Endodermal cell (in vitro differentiated cells): ENCODE measurements at regions not wholly inside any gene's neighbourhood (a gene's known extent, or its start where the extent isn't known, plus 50 kb on each side); places are given as distances from the start of the nearest gene placed in this dataset.

Source experiments
- DNase-seq: peaks from one replicate; pipeline ENCODE4 v3.0.0-alpha.2; 2017
- H3K27ac ChIP-seq: 2 replicates; pipeline ENCODE4 v1.5.1; 2013; ENCODE audit warnings: mild to moderate bottlenecking, low read depth, low read length, moderate library complexity
- H3K27me3 ChIP-seq: 2 replicates; pipeline ENCODE4 v1.6.1; 2013; ENCODE audit warnings: mild to moderate bottlenecking, low read length, moderate library complexity; ENCODE audit not compliant: insufficient read depth, control insufficient read depth, poor library complexity, severe bottlenecking
- H3K36me3 ChIP-seq: 2 replicates; pipeline ENCODE4 v1.7.0; 2013; ENCODE audit warnings: mild to moderate bottlenecking, low read length, moderate library complexity; ENCODE audit not compliant: control insufficient read depth, insufficient read depth
- H3K4me1 ChIP-seq: one replicate; pipeline ENCODE4 v1.7.0; 2013; ENCODE audit warnings: low read length; ENCODE audit not compliant: control insufficient read depth, insufficient read depth
- H3K4me3 ChIP-seq: 2 replicates; pipeline ENCODE4 v1.5.1; 2013; ENCODE audit warnings: mild to moderate bottlenecking, low read length, moderate library complexity
- H3K9ac ChIP-seq: 2 replicates; pipeline ENCODE4 v1.6.1; 2013; ENCODE audit warnings: mild to moderate bottlenecking, low read length, moderate library complexity; ENCODE audit not compliant: poor library complexity, severe bottlenecking; ENCODE audit errors: extremely low read depth
- H3K9me3 ChIP-seq: 2 replicates; pipeline ENCODE4 v1.6.1; 2013; ENCODE audit warnings: mild to moderate bottlenecking, low read length, moderate library complexity; ENCODE audit not compliant: control insufficient read depth
- H3K27ac Mint-ChIP-seq: 2 replicates; pipeline ENCODE4 v1.8.0; 2020; ENCODE audit warnings: mixed read lengths
- H3K27me3 Mint-ChIP-seq: 2 replicates; pipeline ENCODE4 v1.8.0; 2021; ENCODE audit warnings: mild to moderate bottlenecking, mixed read lengths; ENCODE audit not compliant: insufficient read depth
- H3K36me3 Mint-ChIP-seq: 2 replicates; pipeline ENCODE4 v1.8.0; 2020; ENCODE audit warnings: low read depth, mixed read lengths
- H3K4me1 Mint-ChIP-seq: 2 replicates; pipeline ENCODE4 v1.8.0; 2020; ENCODE audit warnings: mixed read lengths
- H3K4me3 Mint-ChIP-seq: 2 replicates; pipeline ENCODE4 v1.8.0; 2020; ENCODE audit warnings: mild to moderate bottlenecking, moderate library complexity, mixed read lengths
- H3K9me3 Mint-ChIP-seq: 2 replicates; pipeline ENCODE4 v1.8.0; 2020; ENCODE audit warnings: mild to moderate bottlenecking, mixed read lengths
- WGBS, 2 experiments: methylation state at CpG; one replicate each; pipeline versions ENCODE4 v1.1.5 to v1.1.7; 2013; ENCODE audit warnings: missing lambda C conversion rate in 2 of 2, mixed read lengths in 1 of 2; ENCODE audit not compliant: insufficient coverage in 1 of 2, insufficient read length in 1 of 2; 5-methylcytosine and 5-hydroxymethylcytosine counted together
- TF ChIP-seq, protein P1 (sequence below): fragments of 200-600 bp; sonication (generic); conservative IDR thresholded peaks from 2 replicates; pipeline ENCODE4 v1.5.0; 2021; ENCODE audit warnings: antibody characterized with exemption, mild to moderate bottlenecking

DNA sequence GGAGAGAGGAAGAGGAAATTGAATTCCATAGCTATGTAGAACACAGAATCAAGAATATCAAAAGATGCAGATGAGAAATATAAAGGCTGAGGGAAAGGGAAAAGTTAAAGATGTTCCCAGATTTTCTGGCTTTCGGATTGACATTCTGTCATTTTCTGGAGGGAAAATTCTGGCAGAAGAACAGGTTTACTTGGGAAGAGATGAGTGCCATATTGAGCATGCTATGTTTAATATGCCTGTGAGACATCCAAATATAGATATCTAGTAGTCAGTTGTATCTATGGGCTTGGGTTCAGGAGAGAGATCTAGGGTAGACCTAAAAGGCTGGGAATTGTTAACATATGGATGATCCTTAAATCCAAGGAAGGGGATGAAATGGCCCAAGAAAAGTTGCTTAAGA lies 181.9 kb upstream of the ARG1 start:
- H3K4me1 Mint-ChIP-seq = peaks cover 11% of the 10 kb centered on the region
- Histone ChIP-seq H3K27ac (no peak overlapping the region), H3K9ac (no peak overlapping the region), H3K27me3 (no peaks in the 10 kb centered on the region), H3K4me3 (no peak overlapping the region), H3K9me3 (peaks cover 7% of the 10 kb centered on the region), H3K4me1 (peaks cover 4% of the 10 kb centered on the region), H3K36me3 (no peaks in the 10 kb centered on the region)
- TF ChIP-seq, protein P1, sequence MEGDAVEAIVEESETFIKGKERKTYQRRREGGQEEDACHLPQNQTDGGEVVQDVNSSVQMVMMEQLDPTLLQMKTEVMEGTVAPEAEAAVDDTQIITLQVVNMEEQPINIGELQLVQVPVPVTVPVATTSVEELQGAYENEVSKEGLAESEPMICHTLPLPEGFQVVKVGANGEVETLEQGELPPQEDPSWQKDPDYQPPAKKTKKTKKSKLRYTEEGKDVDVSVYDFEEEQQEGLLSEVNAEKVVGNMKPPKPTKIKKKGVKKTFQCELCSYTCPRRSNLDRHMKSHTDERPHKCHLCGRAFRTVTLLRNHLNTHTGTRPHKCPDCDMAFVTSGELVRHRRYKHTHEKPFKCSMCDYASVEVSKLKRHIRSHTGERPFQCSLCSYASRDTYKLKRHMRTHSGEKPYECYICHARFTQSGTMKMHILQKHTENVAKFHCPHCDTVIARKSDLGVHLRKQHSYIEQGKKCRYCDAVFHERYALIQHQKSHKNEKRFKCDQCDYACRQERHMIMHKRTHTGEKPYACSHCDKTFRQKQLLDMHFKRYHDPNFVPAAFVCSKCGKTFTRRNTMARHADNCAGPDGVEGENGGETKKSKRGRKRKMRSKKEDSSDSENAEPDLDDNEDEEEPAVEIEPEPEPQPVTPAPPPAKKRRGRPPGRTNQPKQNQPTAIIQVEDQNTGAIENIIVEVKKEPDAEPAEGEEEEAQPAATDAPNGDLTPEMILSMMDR = no peak
- H3K36me3 Mint-ChIP-seq = peaks cover under 1% of the 10 kb centered on the region
- H3K4me3 Mint-ChIP-seq = no peak overlapping the region
- 86 to 89% methylated on average over 1 of the region's 1 CpG for WGBS, 2 experiments
- H3K27me3 Mint-ChIP-seq = no peaks in the 10 kb centered on the region
- DNase-seq = no peak
- H3K9me3 Mint-ChIP-seq = peaks cover 8% of the 10 kb centered on the region
- H3K27ac Mint-ChIP-seq = no peak overlapping the region

DNA sequence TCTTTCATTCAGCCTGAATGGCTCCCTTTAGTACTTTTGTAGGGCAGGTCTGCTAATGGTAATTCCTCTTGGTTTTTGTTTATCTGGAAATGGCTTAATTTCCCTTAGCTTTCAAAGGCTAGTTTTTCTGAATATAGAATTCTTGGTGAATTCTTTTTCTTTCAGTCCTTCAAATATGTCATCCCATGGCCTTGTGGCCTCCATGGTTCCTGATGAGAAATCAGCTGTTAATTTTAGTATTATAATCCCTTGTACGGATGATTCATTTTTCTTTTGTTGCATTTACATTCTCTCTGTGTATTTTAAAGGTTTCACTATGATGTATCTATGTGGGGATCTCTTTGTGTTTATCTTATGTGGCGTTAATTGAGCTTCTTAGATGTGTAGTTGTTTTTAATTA lies 179.6 kb upstream of the ARG1 start:
- H3K27ac Mint-ChIP-seq = no peak overlapping the region
- no peak overlapping the region for H3K4me3 ChIP-seq
- no peaks in the 10 kb centered on the region for H3K36me3 Mint-ChIP-seq
- H3K4me1 ChIP-seq = no peaks in the 10 kb centered on the region
- H3K27me3 ChIP-seq = no peaks in the 10 kb centered on the region
- no peaks in the 10 kb centered on the region for H3K4me1 Mint-ChIP-seq
- no peaks in the 10 kb centered on the region for H3K36me3 ChIP-seq
- H3K27ac ChIP-seq = no peak overlapping the region
- WGBS, 2 experiments = 100% methylated on average over 1 of the region's 2 CpGs; no CpG with 5 or more reads in 1 of the 2 experiments
- DNase-seq = no peak
- no peak overlapping the region for H3K9ac ChIP-seq
- peaks cover 7% of the 10 kb centered on the region for H3K9me3 Mint-ChIP-seq
- TF ChIP-seq, protein P1 = no peak
- peaks cover 4% of the 10 kb centered on the region for H3K9me3 ChIP-seq
- H3K4me3 Mint-ChIP-seq = no peak overlapping the region
- H3K27me3 Mint-ChIP-seq = no peaks in the 10 kb centered on the region

DNA sequence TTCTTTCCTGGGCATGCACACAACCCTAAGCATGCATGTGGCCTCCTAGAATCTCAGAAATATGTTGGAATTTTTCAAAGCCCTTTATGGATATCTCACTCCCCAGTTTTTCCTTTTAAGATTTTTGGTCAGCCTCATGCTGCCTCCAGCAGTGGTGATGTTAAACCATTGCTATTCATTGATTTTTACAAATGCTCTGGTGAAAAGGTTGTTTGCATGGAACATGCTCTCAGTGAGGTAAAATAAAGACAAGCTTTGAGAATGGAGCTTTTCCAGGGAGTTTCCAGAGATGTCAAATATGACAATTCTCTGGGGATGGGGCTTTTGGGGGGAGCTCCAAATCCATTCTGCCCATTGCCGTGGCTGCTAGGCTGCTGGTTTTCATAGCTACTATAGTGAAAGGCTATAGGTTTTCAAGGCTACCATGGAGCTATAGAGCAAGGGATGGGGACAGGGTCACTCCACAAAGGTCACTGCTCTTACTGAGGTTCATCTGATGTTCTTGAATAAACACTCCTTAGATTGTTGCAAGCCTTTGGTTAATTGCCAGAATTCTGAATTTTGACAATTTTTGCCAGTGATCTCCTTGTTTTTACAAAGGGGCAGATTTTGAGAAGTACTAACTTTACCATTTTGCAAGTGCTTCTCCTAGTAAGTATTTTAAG lies 178.1 kb upstream of the ARG1 start:
- no peak overlapping the region for H3K9ac ChIP-seq
- H3K27me3 ChIP-seq = no peaks in the 10 kb centered on the region
- no peaks in the 10 kb centered on the region for H3K36me3 Mint-ChIP-seq
- H3K27ac ChIP-seq = no peak overlapping the region
- H3K27me3 Mint-ChIP-seq = no peaks in the 10 kb centered on the region
- H3K4me3 ChIP-seq = no peak overlapping the region
- 89% methylated on average over 1 of the region's 1 CpG; no CpG with 5 or more reads in 1 of the 2 experiments for WGBS, 2 experiments
- H3K4me1 Mint-ChIP-seq = no peaks in the 10 kb centered on the region
- no peak overlapping the region for H3K27ac Mint-ChIP-seq
- H3K4me3 Mint-ChIP-seq = no peak overlapping the region
- H3K4me1 ChIP-seq = no peaks in the 10 kb centered on the region
- H3K9me3 Mint-ChIP-seq = peaks cover 12% of the 10 kb centered on the region
- TF ChIP-seq, protein P1 = no peak
- H3K9me3 ChIP-seq = peaks cover 4% of the 10 kb centered on the region
- no peaks in the 10 kb centered on the region for H3K36me3 ChIP-seq
- no peak for DNase-seq
